ENCODE measurements at regions not wholly inside any gene's neighbourhood (a gene's known extent, or its start where the extent isn't known, plus 50 kb on each side); places are given as distances from the start of the nearest gene placed in this dataset.

- Mint-ChIP-seq H3K9me3 (no peaks in the 10 kb centered on the region), H3K27me3 (ENCODE audit: low read depth) (peaks cover under 1% of the 10 kb centered on the region), H3K4me1 (no peaks in the 10 kb centered on the region), H3K36me3 (no peaks in the 10 kb centered on the region), H3K27ac (no peak overlapping the region), H3K4me3 (no peak overlapping the region)
- no peak for TF ChIP-seq CTCF (IDR thresholded peaks at IDR 0.05; ENCODE audit: unreplicated experiment)
- DNase-seq (ENCODE audit: low spot score in 2 of 2, unreplicated experiment in 2 of 2): no peak
Observed at GRCh38 chr2:9681427-9681817, 50.6 kb upstream of the YWHAQ start.

DNA sequence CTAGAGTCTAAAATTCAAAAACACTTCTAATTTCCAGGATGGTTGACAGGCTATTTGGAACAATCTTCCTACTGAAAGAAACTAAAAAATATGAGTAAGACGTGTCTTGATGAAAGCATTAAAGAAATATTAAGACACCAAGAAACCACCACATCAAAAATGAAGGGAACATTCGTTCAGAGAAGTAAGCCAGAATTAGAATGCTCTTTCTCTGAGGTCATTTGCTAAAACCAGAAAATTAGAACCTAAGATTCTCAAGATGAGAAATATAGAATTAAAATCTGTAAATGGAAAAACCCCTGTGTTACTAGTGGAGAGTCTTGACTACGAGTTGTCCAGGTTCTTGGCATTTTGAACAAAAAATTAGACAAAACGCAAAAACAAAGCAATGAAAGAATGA is 54.8 kb upstream of the YWHAQ start:
- Mint-ChIP-seq H3K27ac (no peak overlapping the region), H3K36me3 (no peaks in the 10 kb centered on the region), H3K27me3 (ENCODE audit: low read depth) (no peaks in the 10 kb centered on the region), H3K4me1 (no peaks in the 10 kb centered on the region), H3K9me3 (no peaks in the 10 kb centered on the region), H3K4me3 (no peak overlapping the region)
- TF ChIP-seq CTCF (IDR thresholded peaks at IDR 0.05; ENCODE audit: unreplicated experiment): no peak
- DNase-seq (ENCODE audit: low spot score in 2 of 2, unreplicated experiment in 2 of 2): no peak

DNA sequence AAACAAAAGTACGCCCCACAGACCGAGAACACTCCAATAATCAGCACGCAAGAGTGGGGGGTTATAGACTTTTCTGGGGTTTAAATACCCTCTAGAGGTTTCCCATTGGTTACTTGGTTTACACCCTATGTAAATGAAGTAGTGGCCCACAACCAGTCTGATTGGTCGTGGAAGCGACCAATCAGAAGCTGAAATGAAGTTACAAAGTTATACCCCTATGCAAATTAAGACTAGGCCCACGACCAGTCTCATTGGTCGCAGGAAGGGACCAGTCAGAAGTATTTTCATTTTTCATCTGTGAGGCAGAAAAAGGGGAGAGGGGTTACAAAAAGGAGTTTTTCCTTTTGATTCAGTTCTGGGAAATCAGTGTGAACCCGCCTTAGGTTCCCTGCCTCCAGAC is 55.3 kb upstream of the YWHAQ start:
- no peak for DNase-seq (ENCODE audit: low spot score in 2 of 2, unreplicated experiment in 2 of 2)
- Mint-ChIP-seq H3K36me3 (no peaks in the 10 kb centered on the region), H3K4me1 (no peaks in the 10 kb centered on the region), H3K27me3 (ENCODE audit: low read depth) (no peaks in the 10 kb centered on the region), H3K4me3 (no peak overlapping the region), H3K9me3 (no peaks in the 10 kb centered on the region), H3K27ac (no peak overlapping the region)
- no peak for TF ChIP-seq CTCF (IDR thresholded peaks at IDR 0.05; ENCODE audit: unreplicated experiment)

- Mint-ChIP-seq H3K36me3 (no peaks in the 10 kb centered on the region), H3K27ac (no peak overlapping the region), H3K4me3 (no peak overlapping the region), H3K27me3 (ENCODE audit: low read depth) (no peaks in the 10 kb centered on the region), H3K9me3 (no peaks in the 10 kb centered on the region), H3K4me1 (no peaks in the 10 kb centered on the region)
- TF ChIP-seq CTCF (IDR thresholded peaks at IDR 0.05; ENCODE audit: unreplicated experiment): no peak
- no peak for DNase-seq (ENCODE audit: low spot score in 2 of 2, unreplicated experiment in 2 of 2)
Observed at GRCh38 chr2:9690252-9690651, 59.5 kb upstream of the YWHAQ start.

DNA sequence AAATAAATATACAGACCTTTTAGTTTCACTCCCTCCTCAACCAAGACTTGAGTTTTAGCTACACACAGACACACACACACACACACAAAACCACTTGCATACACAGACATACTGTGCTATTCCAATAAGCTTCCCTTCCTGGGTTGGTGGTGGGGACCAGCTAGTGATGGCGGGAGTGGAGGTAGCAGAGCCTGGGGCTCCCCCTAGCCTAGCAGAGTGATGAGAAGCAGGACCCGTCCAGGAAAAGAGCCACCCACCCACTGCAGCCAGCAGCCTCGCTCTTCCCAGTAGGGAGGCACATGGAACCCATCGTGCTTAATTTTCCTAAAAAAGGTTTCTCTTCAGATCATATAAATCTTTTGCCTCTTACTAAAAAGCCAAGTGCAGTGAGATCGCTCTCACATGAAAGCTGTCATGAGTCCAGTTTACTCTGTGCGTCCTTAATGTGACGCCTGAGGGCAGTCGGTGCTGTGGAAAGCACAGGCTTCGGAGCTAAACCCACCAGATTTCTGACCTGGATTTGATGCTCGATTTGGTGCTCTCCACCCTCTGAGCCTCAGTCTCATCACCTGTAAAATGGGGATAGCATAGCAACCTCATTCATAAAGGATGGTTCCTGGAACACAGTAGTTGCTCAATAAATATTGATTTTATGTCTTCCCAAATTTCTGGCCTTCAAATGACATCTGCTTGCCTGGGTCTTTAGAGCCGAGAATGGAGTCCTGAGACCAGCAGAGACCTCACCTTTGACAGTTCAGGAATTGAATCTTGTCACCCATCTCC is 60.1 kb upstream of the YWHAQ start:
- no peaks in the 10 kb centered on the region for H3K9me3 Mint-ChIP-seq
- no peaks in the 10 kb centered on the region for H3K36me3 Mint-ChIP-seq
- DNase-seq (ENCODE audit: low spot score in 2 of 2, unreplicated experiment in 2 of 2): no peak
- no peak overlapping the region for H3K4me3 Mint-ChIP-seq
- H3K4me1 Mint-ChIP-seq: no peaks in the 10 kb centered on the region
- TF ChIP-seq CTCF (IDR thresholded peaks at IDR 0.05; ENCODE audit: unreplicated experiment): no peak
- H3K27ac Mint-ChIP-seq: no peak overlapping the region
- H3K27me3 Mint-ChIP-seq (ENCODE audit: low read depth): no peaks in the 10 kb centered on the region
